Colonic mucosa (tissue), 4 donors: ENCODE measurements at regions not wholly inside any gene's neighbourhood (a gene's known extent, or its start where the extent isn't known, plus 50 kb on each side); places are given as distances from the start of the nearest gene placed in this dataset.

Experiments
- DNase-seq: peaks from one replicate; pipeline ENCODE4 v3.0.0-alpha.2; 2020
- H3K27ac ChIP-seq: fragments of 200-600 bp; one replicate; pipeline ENCODE4 v1.8.0; 2021
- H3K27me3 ChIP-seq: fragments of 200-600 bp; one replicate; pipeline ENCODE4 v1.8.0; 2021
- H3K36me3 ChIP-seq: fragments of 200-600 bp; one replicate; pipeline ENCODE4 v1.8.0; 2021
- H3K4me1 ChIP-seq: fragments of 200-600 bp; one replicate; pipeline ENCODE4 v1.8.0; 2021; ENCODE audit warnings: mild to moderate bottlenecking
- H3K4me3 ChIP-seq: fragments of 200-600 bp; one replicate; pipeline ENCODE4 v1.8.0; 2021
- H3K9ac ChIP-seq, 2 donors: one replicate each; pipeline ENCODE4 v1.7.0; 2013; ENCODE audit warnings: control low read depth in 2 of 2, low read depth in 2 of 2, low read length in 2 of 2
- H3K9me3 ChIP-seq: fragments of 200-600 bp; one replicate; pipeline ENCODE4 v1.8.0; 2021
- intact Hi-C: fragments of 100-400 bp; cut with DNase I; formaldehyde crosslinking; loops from one replicate; pipeline ENCODE4 v1.14.1; 2022
- TF ChIP-seq, protein P1 (sequence below): fragments of 200-600 bp; IDR thresholded peaks from one replicate; pipeline ENCODE4 v1.8.0; 2022; ENCODE audit warnings: antibody characterized with exemption, mild to moderate bottlenecking
- donor health status: healthy.
- donor health status: DM: no; HTN: no; CAD: no.
- donor health status: DM: no; HTN: no; CAD: no.

DNA sequence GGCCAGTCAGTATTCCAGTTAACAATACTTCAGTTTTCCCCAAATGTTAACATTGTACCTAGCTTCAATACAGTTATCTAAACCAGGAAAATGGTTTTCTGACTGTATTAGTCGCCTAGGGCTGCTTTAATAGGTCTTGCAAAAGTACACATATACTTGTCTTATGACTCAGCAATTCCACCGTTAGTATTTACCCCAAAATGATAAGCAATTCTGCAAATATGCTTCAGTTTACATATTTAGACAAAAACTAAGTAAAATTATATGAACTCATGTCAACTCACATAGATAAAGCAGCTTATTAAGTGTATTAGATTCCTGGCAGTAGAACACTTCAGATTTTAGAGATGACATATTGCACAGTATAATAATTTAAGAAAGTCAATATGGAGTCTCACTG lies 363.3 kb downstream of the ARL4A start:
- Histone ChIP-seq H3K9me3 (no peaks in the 10 kb centered on the region), H3K4me1 (no peaks in the 10 kb centered on the region), H3K36me3 (no peaks in the 10 kb centered on the region), H3K9ac (no peak overlapping the region), H3K27ac (no peak overlapping the region), H3K4me3 (no peak overlapping the region), H3K27me3 (no peaks in the 10 kb centered on the region)
- intact Hi-C loops, result no loop called here
- TF ChIP-seq, protein P1, sequence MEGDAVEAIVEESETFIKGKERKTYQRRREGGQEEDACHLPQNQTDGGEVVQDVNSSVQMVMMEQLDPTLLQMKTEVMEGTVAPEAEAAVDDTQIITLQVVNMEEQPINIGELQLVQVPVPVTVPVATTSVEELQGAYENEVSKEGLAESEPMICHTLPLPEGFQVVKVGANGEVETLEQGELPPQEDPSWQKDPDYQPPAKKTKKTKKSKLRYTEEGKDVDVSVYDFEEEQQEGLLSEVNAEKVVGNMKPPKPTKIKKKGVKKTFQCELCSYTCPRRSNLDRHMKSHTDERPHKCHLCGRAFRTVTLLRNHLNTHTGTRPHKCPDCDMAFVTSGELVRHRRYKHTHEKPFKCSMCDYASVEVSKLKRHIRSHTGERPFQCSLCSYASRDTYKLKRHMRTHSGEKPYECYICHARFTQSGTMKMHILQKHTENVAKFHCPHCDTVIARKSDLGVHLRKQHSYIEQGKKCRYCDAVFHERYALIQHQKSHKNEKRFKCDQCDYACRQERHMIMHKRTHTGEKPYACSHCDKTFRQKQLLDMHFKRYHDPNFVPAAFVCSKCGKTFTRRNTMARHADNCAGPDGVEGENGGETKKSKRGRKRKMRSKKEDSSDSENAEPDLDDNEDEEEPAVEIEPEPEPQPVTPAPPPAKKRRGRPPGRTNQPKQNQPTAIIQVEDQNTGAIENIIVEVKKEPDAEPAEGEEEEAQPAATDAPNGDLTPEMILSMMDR, result no peak
- no peak for DNase-seq

DNA sequence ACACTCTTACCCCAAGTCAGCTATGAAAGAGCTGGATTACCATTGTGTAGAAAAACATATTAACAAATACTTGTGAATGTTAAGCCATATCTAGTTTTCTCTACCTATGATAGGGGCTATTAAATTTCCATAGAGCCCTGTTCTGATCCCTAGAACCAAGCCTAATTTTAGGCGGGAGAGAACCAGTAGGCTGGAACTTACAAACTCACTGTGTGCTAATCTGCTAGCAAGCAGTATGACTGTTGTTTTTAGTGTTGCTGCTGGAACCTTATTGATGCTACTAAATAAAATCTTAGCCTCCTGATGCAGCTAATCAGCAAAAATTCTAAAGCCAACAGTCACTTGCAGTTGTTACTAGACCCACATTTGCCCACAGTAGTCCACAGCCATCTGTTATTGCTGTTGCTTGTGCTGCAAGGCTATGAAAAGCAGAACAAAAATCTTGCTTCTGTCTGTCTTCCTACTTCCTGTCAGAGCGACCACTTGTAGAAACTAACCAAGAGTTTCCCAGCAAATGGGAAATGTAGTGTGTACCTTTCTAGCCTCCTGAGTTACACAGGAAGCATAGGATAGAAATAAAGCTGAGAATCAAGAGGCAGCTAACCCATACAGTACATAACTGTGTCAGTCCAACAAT lies 368.4 kb downstream of the ARL4A start:
- H3K9ac ChIP-seq, result no peak overlapping the region
- no peak overlapping the region for H3K27ac ChIP-seq
- H3K9me3 ChIP-seq, result no peaks in the 10 kb centered on the region
- TF ChIP-seq, protein P1, result no peak
- intact Hi-C loops, result no loop called here
- DNase-seq, result no peak
- no peaks in the 10 kb centered on the region for H3K36me3 ChIP-seq
- H3K4me1 ChIP-seq, result no peaks in the 10 kb centered on the region
- no peak overlapping the region for H3K4me3 ChIP-seq
- H3K27me3 ChIP-seq, result no peaks in the 10 kb centered on the region

DNA sequence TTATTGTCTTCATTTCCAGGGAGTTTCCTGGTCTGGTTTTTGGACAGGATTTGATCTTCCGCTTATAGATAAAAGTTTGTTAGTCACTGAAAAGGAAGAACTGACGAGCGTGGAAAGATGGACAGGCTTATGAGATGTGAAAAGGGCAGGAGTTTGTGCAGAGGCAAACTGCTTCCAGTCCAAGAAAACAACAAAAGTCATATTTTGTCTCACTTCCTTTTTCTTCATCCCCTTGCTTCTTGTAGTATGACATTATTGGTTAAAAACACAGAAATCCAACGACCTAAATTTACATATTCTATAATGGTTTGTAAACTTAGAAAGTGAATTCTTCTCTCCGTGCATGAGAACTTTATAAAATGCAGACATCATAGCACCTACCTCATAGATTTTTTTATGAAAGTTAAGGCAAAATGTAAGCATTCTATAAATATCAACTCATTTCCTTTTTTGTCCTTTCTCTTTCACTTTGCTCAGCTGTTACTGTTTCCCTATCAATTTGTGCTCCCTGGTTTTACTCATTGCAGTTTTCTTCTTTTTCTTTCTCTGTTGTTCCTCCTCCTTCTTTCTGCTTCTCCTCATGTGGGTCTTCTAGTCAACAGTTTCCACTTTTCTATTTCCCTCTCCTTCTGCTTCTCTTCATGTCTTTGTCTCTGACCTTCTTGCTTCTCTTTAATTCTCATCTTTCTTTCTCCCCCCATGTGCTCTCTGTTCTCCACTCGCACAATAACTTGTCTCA lies 370.2 kb downstream of the ARL4A start:
- no peak overlapping the region for H3K9ac ChIP-seq
- H3K36me3 ChIP-seq, result no peaks in the 10 kb centered on the region
- DNase-seq, result no peak
- H3K9me3 ChIP-seq, result no peaks in the 10 kb centered on the region
- no peak overlapping the region for H3K27ac ChIP-seq
- TF ChIP-seq, protein P1, result no peak
- intact Hi-C loops, result no loop called here
- H3K4me3 ChIP-seq, result no peak overlapping the region
- H3K4me1 ChIP-seq, result no peaks in the 10 kb centered on the region
- H3K27me3 ChIP-seq, result no peaks in the 10 kb centered on the region

DNA sequence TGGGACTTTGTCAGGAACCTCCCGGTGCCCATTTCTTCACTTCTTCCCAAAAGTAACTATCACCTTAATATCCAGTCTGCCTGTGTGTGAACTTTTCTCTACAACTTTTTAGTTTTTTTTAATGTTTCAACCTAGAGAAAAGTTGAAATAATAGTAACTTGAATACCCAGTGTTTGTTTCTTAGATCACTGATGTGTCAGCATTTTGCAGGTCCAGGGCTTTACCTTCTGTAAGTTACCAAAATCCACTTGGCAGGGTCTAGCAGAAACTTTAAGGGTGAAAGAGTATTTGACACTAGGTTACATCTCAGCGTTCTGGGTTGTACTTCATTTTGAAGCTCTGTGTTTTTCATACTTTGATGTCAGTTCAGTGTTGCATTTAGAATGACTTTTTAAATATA lies 372.7 kb downstream of the ARL4A start:
- H3K9ac ChIP-seq, result no peak overlapping the region
- TF ChIP-seq, protein P1, result no peak
- no peaks in the 10 kb centered on the region for H3K27me3 ChIP-seq
- no peaks in the 10 kb centered on the region for H3K9me3 ChIP-seq
- H3K4me1 ChIP-seq, result no peaks in the 10 kb centered on the region
- no peak overlapping the region for H3K4me3 ChIP-seq
- H3K27ac ChIP-seq, result no peak overlapping the region
- no peak for DNase-seq
- H3K36me3 ChIP-seq, result no peaks in the 10 kb centered on the region
- intact Hi-C loops, result no loop called here

DNA sequence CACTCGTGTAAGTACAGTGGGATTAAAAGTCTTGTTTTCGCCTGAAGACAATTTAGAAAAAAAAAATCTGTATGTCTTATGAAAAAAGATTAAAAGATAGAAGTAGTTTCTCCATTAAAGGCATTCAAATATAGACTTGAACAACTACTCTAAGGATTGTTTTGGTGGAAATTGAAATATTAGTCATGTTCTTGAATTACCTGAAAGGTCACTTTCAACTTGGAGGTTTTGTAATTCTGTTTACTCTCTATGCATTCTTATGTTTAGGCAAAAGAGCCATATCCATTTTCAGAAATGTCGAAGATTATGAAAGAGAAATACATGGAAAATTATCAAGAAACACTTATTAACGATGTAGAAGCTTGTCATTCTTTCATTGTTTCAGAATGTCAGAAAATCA lies 373.7 kb downstream of the ARL4A start:
- no peak overlapping the region for H3K9ac ChIP-seq
- no peaks in the 10 kb centered on the region for H3K4me1 ChIP-seq
- no peak overlapping the region for H3K4me3 ChIP-seq
- H3K27ac ChIP-seq, result no peak overlapping the region
- H3K36me3 ChIP-seq, result no peaks in the 10 kb centered on the region
- intact Hi-C loops, result no loop called here
- TF ChIP-seq, protein P1, result no peak
- no peak for DNase-seq
- H3K27me3 ChIP-seq, result no peaks in the 10 kb centered on the region
- H3K9me3 ChIP-seq, result no peaks in the 10 kb centered on the region
